VCaP (cell line): ENCODE measurements at regions not wholly inside any gene's neighbourhood (a gene's known extent, or its start where the extent isn't known, plus 50 kb on each side); places are given as distances from the start of the nearest gene placed in this dataset.

ENCODE experiments used
- H3K27ac ChIP-seq: fragments of 450-650 bp; 2 replicates; pipeline ENCODE4 v1.5.1; 2017
- TF ChIP-seq, protein P1 (sequence below): fragments of 450-650 bp; conservative IDR thresholded peaks from 2 replicates; pipeline ENCODE4 v1.5.1; 2017; ENCODE audit warnings: mild to moderate bottlenecking, moderate library complexity

DNA sequence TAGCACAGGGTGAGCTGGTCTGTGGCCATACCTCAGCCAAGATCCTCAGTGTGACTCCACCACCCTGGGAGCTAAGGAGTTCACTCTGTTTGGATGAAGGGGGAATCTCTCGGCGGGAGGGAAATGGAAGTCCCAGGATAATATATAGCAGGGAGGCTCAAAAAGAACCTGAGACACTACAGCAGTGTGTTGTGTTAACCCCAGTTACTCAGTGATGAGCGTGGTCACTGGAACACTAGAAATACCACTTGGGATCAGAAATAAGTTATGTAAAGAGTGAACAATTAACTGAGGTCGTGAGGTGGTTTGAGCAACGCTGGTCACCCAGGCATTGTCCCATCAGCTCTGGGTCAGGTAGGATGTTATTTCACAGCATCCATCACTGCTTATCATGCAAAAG, 59.3 kb upstream of the ADAMTS16 start:
- TF ChIP-seq, protein P1, sequence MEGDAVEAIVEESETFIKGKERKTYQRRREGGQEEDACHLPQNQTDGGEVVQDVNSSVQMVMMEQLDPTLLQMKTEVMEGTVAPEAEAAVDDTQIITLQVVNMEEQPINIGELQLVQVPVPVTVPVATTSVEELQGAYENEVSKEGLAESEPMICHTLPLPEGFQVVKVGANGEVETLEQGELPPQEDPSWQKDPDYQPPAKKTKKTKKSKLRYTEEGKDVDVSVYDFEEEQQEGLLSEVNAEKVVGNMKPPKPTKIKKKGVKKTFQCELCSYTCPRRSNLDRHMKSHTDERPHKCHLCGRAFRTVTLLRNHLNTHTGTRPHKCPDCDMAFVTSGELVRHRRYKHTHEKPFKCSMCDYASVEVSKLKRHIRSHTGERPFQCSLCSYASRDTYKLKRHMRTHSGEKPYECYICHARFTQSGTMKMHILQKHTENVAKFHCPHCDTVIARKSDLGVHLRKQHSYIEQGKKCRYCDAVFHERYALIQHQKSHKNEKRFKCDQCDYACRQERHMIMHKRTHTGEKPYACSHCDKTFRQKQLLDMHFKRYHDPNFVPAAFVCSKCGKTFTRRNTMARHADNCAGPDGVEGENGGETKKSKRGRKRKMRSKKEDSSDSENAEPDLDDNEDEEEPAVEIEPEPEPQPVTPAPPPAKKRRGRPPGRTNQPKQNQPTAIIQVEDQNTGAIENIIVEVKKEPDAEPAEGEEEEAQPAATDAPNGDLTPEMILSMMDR = no peak
- no peak overlapping the region for H3K27ac ChIP-seq

DNA sequence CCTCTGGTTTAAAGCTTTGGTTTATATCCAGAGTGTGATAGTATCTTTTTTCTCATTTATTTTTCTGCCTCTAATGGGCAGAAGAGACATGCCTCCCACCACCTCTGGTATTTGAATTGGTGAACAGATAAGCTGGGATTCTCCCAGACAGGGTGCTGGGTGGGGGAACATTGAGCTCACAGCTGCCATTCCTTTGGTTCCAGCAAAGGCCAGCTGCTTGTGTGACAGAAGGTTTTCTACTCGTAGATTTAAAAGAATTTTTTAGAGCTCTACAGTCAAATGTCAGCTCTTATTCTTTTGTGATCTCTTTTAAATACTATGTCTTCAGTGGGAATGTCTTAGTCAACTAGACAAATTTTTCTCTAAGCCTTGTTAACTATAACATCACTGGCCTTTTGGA, 54.7 kb upstream of the ADAMTS16 start:
- no peak overlapping the region for H3K27ac ChIP-seq
- TF ChIP-seq, protein P1 = no peak

DNA sequence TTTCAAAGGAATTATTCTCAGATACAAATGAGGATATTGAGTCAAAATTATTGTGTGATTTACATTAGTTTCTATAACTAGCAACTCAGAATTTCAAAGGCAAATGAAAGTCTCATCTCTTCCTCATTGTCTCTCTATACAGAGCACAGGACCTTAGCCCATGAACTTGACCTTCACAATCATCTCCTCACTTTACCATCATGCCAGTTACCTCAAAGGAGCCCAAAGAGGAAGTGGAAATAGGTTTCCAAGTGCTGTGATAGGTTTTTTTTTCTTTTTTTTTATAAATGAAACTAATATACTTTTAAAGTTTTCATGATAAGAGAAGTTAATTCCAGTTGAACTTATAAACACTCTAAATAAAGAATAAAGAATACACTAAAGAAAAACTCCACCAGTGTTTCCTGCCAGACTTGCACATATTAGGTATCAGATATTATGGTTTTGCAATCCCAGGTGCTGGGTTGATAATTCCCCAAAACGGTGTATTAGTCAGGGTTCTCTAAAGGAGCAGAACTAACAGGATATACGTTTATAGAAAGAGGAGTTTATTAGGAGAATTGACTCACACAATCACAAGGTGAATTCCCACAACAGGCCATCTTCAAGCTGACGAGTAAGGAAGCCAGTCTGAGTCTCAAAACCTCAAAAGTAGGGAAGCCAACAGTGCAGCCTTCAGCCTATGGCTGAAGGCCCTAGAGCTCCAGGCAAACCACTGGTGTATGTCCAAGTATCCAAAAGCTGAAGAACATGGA, 50.1 kb upstream of the ADAMTS16 start:
- H3K27ac ChIP-seq = no peak overlapping the region
- TF ChIP-seq, protein P1 = no peak
